Smooth muscle cell (in vitro differentiated cells): ENCODE measurements at regions not wholly inside any gene's neighbourhood (a gene's known extent, or its start where the extent isn't known, plus 50 kb on each side); places are given as distances from the start of the nearest gene placed in this dataset.

ENCODE experiments used
- DNase-seq: peaks from one replicate; lab custom pipeline; 2025; ENCODE audit not compliant: unreplicated experiment; lab: John Stamatoyannopoulos, UW
- H2AFZ ChIP-seq: fragments of 200-600 bp; sonication (generic); 2 replicates; pipeline ENCODE4 v1.6.0; 2016; ENCODE audit warnings: antibody characterized with exemption, low read depth, mild to moderate bottlenecking
- H3F3A ChIP-seq: fragments of 200-600 bp; sonication (generic); 2 replicates; pipeline ENCODE4 v1.6.0; 2017; ENCODE audit warnings: antibody characterized with exemption, low read depth
- H3K27ac ChIP-seq: fragments of 200-600 bp; sonication (generic); 2 replicates; pipeline ENCODE4 v1.5.1; 2016; ENCODE audit warnings: low read depth, mild to moderate bottlenecking
- H3K27me3 ChIP-seq: fragments of 200-600 bp; sonication (generic); 2 replicates; pipeline ENCODE4 v1.6.1; 2016; ENCODE audit warnings: low read depth, mild to moderate bottlenecking
- H3K36me3 ChIP-seq: fragments of 200-600 bp; sonication (generic); 2 replicates; pipeline ENCODE4 v1.5.1; 2016; ENCODE audit warnings: low read depth
- H3K4me1 ChIP-seq: fragments of 200-600 bp; sonication (generic); 2 replicates; pipeline ENCODE4 v1.5.1; 2016; ENCODE audit warnings: low read depth
- H3K4me2 ChIP-seq: fragments of 200-600 bp; sonication (generic); 2 replicates; pipeline ENCODE4 v1.6.0; 2016; ENCODE audit warnings: mild to moderate bottlenecking
- H3K4me3 ChIP-seq: fragments of 200-600 bp; sonication (generic); 2 replicates; pipeline ENCODE4 v1.5.1; 2016; ENCODE audit warnings: mild to moderate bottlenecking
- H3K79me2 ChIP-seq: fragments of 200-600 bp; sonication (generic); 2 replicates; pipeline ENCODE4 v1.6.0; 2016; ENCODE audit warnings: low read depth, mild to moderate bottlenecking
- H3K9ac ChIP-seq: fragments of 200-600 bp; sonication (generic); 2 replicates; pipeline ENCODE4 v1.6.0; 2016; ENCODE audit warnings: low read depth
- H3K9me3 ChIP-seq: fragments of 200-600 bp; sonication (generic); replicated peaks from 2 replicates; pipeline ENCODE4 v1.5.1; 2016; ENCODE audit warnings: low read depth
- H4K20me1 ChIP-seq: fragments of 200-600 bp; sonication (generic); 2 replicates; pipeline ENCODE4 v1.6.0; 2016; ENCODE audit warnings: low read depth
- CTCF ChIP-seq: fragments of 200-600 bp; sonication (generic); IDR thresholded peaks from 2 replicates; pipeline ENCODE4 v1.5.1; 2017; ENCODE audit warnings: borderline replicate concordance, mild to moderate bottlenecking, antibody characterized with exemption; ENCODE audit not compliant: insufficient read depth, poor library complexity, severe bottlenecking
- WGBS: methylation state at CpG from one replicate; pipeline ENCODE4 v1.1.7; 2016; ENCODE audit warnings: low lambda C conversion rate; 5-methylcytosine and 5-hydroxymethylcytosine counted together

DNA sequence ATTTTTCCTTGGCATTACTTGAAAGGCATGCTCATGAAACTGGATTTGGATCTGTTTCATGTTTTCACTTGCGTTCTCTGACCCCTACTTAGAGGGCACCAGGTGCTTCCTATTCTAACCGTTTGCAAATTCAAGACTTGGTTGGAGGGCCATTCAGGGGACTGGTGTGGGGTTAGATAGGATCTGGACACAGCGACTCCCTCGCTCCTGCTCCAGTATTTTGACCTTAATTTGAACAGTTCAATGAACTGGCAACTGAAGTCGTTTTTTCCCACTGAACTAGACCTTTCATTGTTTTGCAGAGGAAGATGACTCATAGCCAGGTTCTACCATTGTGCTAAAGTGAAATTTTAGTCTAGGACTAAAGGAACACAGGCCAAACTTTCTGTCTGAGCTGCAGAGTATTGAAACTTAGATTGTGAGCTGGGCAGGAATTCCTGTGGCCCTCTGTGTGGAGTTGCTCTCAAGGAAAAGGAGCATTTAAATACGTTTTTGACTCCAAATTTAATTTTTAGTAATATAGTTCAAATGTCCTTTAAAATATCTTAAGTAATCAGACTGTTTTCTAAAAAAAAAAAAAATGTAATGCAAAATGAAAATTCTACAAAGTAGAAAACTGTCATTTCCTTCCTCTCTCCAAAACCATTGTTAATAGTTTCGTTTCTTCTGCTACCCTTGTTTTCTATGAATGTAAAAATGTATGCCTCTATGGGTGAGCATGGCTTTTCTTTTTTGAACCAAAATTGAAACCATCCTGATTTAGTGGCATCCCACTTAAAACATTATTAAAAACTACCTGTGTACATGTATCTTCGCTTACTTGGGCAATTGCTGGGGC, 64.8 kb downstream of the UTRN start:
- no peaks in the 10 kb centered on the region for H3K27me3 ChIP-seq
- no peak for TF ChIP-seq CTCF
- no peak overlapping the region for H3K4me2 ChIP-seq
- H3K36me3 ChIP-seq = no peaks in the 10 kb centered on the region
- WGBS = 50% methylated on average over 8 of the region's 8 CpGs
- H3K9me3 ChIP-seq = no peaks in the 10 kb centered on the region
- H3K4me1 ChIP-seq = no peaks in the 10 kb centered on the region
- no peak overlapping the region for H3K4me3 ChIP-seq
- H3K27ac ChIP-seq = peak overlapping the region; percentile 11
- peaks cover 21% of the 10 kb centered on the region for H4K20me1 ChIP-seq
- no peak for DNase-seq
- H3F3A ChIP-seq = no peaks in the 10 kb centered on the region
- peaks cover 20% of the 10 kb centered on the region for H3K79me2 ChIP-seq
- H3K9ac ChIP-seq = no peak overlapping the region
- no peak overlapping the region for H2AFZ ChIP-seq

- Histone ChIP-seq H3K9me3 (no peaks in the 10 kb centered on the region), H3F3A (no peaks in the 10 kb centered on the region), H4K20me1 (peaks cover 21% of the 10 kb centered on the region), H3K4me1 (no peaks in the 10 kb centered on the region), H3K27ac (peak overlapping the region; percentile 11), H3K4me3 (no peak overlapping the region), H3K79me2 (peaks cover 21% of the 10 kb centered on the region), H3K27me3 (no peaks in the 10 kb centered on the region), H3K4me2 (no peak overlapping the region), H2AFZ (no peak overlapping the region), H3K9ac (no peak overlapping the region), H3K36me3 (no peaks in the 10 kb centered on the region)
- 89% methylated on average over 2 of the region's 2 CpGs for WGBS
- TF ChIP-seq CTCF = no peak
- no peak for DNase-seq
These were observed 65.4 kb downstream of the UTRN start for GRCh38 chr6:144350528-144350880.

DNA sequence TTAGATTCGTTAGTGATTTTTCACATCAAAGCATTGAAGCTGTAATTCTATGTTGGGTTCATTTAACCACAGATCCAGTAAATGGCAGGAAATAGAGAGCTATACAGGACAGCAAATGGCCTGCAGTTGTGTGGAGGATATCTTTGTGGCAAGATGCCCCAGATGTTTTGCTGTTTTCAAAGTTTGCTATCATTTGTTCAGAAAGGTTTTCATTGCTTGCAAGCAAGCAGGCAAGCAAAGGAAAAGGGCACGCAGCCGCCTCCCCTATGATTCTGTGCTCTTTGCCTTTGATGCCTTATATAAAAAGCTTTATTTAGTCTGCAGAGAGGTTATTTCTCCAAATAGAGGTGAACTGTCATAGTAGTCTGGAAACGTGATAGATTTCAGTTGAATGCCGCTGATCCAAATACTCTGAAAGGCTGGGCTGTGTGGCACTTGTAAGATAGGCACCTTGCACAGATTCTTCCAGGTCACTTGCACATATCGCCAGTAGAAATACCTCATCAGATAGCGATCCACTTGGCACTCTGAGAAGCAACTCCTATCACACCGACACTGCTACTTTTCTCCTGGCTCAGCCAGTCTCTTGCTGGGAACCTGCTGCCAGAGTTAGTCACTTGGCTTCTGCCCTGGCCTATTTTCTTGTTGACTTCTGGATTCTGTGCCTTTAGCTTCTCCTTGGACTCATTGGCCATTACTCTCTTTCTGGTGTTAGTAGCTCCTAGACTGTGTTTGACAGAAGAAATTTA, 66.4 kb downstream of the UTRN start:
- H3K4me1 ChIP-seq = no peaks in the 10 kb centered on the region
- no peak for DNase-seq
- no peaks in the 10 kb centered on the region for H3K27me3 ChIP-seq
- peaks cover 21% of the 10 kb centered on the region for H4K20me1 ChIP-seq
- H3K27ac ChIP-seq = no peak overlapping the region
- 87% methylated on average over 8 of the region's 8 CpGs for WGBS
- TF ChIP-seq CTCF = no peak
- H3K4me3 ChIP-seq = no peak overlapping the region
- peaks cover 25% of the 10 kb centered on the region for H3K79me2 ChIP-seq
- no peaks in the 10 kb centered on the region for H3K9me3 ChIP-seq
- H3F3A ChIP-seq = no peaks in the 10 kb centered on the region
- H3K4me2 ChIP-seq = no peak overlapping the region
- no peak overlapping the region for H2AFZ ChIP-seq
- H3K9ac ChIP-seq = no peak overlapping the region
- H3K36me3 ChIP-seq = no peaks in the 10 kb centered on the region
